HCEC 1CT (cell line): ENCODE measurements at regions not wholly inside any gene's neighbourhood (a gene's known extent, or its start where the extent isn't known, plus 50 kb on each side); places are given as distances from the start of the nearest gene placed in this dataset.
"Not testable (repeated sequence)": the region's sequence is repeated elsewhere in the genome, so short reads cannot be mapped to it uniquely, and the experiment has no call there.

ENCODE experiments used
- DNase-seq: peaks from one replicate; pipeline ENCODE4 v3.0.0-alpha.2; 2017

DNA sequence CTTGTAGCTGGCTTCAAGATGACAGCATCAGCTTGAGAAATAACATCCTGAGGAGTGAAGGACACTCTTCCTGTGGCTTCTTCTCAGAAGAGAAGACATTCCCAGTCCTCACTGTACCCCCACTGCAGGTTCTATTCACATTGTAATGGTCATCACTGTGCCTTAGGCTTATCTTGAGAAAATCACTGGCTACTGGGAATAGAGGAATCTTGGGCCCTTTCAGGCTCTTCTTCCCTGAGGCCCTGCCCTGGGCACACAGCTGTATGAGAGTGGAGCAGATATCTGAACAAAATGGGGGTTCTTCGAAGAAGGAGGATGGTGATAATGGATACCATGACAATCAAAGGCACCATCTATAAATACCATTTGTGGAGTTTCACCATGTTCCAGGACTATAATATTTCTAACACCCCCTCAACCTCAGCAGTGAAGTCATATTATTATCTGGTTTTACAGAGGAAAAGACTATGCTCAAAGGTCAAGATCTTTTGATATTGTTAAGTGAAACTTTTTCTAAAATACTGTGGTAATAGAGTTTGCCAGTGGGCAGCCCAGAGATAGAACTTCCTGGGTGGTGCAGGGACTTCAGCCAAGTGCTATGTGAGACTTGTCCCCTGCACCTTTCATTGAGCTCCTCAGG, 143.1 kb upstream of the KCNE2 start:
- DNase-seq = no peak

GRCh38 chr21:34221331-34222030, 142.3 kb upstream of the KCNE2 start:
- DNase-seq = no peak

DNA sequence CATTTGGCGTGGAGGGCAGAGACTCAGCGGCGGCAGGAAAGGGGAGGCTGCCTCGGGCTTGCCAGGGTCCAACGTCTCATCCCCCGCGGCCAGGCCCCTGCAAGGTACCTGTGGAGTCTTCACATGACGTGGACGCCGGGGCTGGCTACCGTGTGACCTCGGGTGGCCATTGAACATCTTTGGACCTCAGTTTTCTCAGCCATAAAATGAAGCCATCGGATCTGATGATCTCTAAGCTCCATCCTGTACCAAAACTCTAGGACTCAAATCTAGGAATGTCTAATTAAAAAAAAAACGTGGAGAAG, 141.8 kb upstream of the KCNE2 start:
- DNase-seq = no peak

DNA sequence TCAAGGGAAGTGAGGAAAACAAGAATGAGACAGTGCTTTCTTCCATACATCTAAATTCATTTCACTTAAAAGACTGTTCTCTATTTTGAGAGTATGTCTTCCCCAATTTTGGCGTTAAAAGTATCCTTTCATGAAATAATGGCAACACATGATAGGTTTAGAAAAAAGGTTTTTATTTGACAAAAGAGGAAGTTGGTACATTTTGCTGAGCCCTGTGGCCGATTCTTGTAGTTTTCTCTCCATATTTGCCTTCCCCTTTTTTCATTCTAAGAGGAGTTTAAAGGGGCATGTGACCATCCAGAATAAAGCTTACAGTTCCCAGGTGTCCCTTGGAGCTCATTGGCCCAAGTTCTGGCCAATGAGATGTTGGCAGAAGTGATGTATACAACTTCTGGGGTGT, 140.4 kb upstream of the KCNE2 start:
- no peak for DNase-seq

GRCh38 chr21:34227386-34227852, 136.4 kb upstream of the KCNE2 start:
- no peak for DNase-seq

DNA sequence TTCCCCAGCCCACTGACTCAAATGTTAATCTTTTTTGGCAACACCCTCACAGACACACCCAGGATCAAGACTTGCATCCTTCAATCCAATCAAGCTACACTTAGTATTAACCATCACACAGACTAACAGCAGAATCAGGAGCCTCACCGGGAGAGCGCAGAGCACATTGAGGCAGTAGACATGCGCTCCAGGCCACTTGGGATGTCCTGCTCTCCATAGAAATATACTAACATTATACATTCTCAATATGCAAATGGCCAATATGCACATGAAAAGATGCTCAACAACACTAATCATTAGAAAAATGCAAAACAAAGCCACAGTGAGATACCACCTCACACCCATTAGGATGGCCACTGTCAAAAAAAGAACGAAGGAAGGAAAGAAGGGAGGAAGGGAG, 135.0 kb upstream of the KCNE2 start:
- DNase-seq = no peak

DNA sequence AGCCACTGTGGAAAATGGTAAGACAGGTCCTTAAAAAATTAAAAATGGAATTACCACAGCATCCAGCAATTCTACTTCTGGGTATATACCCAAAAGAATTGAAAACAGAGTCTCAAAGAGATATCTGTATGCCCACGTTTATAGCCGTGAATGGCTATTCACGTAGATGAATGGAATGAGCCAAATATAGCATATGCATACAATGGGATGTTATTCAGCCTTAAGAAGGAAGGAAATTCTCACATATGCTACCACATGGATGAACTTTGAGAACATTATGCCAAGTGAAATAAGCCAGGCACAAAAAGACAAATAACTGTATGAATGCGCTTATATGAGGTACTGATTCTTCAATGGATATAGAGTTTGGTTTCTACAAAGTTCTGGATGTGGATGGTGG, 134.5 kb upstream of the KCNE2 start:
- no peak for DNase-seq

- DNase-seq = not testable (repeated sequence)
These were observed 130.1 kb upstream of the KCNE2 start for GRCh38 chr21:34233741-34234140.

- no peak for DNase-seq
These were observed 128.3 kb upstream of the KCNE2 start for GRCh38 chr21:34235514-34235913.

GRCh38 chr21:34242973-34243372, 120.8 kb upstream of the KCNE2 start:
- no peak for DNase-seq

DNA sequence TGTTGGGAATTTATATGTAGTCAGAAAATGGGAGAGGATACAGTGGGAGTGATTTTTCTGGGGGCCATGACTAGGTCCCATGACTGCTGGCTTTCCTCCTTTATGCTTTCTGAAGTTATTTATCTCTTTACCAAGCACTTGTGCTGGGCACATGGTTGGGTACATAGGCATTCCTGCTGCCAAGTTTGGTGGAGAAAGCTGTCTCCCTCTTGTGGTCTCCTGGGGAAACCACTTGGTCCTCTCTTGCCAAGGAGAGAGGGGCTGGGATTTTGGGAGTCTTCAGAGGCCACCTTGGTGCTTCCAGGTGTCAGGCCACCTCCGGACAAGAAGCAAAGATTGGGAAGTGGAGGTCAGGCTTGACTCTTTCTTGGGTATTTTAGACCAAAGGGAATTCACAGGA, 120.2 kb upstream of the KCNE2 start:
- peak; percentile 11 for DNase-seq

- no peak for DNase-seq
These were observed 111.1 kb upstream of the KCNE2 start for GRCh38 chr21:34252751-34253150.

DNA sequence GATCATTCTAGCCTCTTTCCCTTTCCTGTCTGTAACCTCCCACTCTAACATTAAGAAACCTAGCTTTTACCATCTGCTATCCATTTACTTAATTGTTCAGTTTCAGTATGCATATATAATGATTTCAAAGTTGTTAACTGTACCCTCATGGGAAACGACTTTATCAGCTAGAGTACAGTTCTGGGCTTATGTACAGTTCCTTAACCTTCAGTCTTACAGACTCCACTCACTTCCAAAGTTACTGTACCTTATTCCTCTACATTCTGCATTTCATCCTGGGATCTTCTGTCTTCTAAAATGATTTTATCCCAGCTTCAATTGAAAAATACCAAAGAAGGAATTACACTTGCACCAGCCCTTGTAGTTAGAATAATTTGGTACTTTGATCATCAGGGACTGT, 108.7 kb upstream of the KCNE2 start:
- DNase-seq = no peak

GRCh38 chr21:34260277-34261008, 103.4 kb upstream of the KCNE2 start:
- DNase-seq = no peak

GRCh38 chr21:34261841-34262468, 101.9 kb upstream of the KCNE2 start:
- no peak for DNase-seq

DNA sequence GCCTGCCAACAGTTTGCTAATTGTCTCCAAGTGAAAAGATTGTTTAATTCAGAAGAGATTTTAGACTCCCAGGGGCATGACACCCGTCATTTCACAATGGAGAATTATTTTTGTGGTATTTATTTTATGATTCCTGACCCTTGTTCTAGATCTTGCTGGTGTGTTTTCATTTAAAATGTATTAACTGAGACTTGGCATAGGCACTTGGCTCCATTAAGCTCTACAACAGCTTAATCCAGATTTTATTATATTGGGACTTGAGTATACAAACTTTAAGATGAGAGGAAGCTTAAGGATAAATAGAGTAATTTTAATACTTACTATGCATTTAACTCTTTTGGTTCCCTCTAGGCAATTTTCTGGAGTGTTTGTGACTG, 101.3 kb upstream of the KCNE2 start:
- DNase-seq = no peak

GRCh38 chr21:34263629-34264028, 100.2 kb upstream of the KCNE2 start:
- no peak for DNase-seq

- no peak for DNase-seq
These were observed 97.5 kb upstream of the KCNE2 start for GRCh38 chr21:34266351-34266750.

GRCh38 chr21:34268493-34268892, 95.3 kb upstream of the KCNE2 start:
- DNase-seq = no peak

DNA sequence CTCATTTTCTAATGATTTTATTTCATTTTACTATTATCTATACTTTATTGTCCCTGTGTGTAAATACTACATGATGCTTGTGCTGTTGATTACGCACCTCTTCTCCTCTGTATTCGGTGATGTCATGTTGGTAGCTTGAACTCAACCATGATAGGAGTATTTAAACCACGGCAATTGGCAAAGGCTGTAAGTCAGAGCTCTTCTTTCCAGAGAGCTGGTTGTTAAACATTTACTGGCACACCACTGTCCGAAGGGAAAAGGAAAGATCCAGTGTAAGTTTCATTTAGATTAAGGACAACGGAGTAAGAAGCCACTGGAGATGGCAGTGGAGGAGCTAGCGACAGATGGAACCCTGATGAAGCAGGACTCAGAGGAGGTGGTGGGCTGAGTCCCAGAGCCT, 93.4 kb upstream of the KCNE2 start:
- no peak for DNase-seq

DNA sequence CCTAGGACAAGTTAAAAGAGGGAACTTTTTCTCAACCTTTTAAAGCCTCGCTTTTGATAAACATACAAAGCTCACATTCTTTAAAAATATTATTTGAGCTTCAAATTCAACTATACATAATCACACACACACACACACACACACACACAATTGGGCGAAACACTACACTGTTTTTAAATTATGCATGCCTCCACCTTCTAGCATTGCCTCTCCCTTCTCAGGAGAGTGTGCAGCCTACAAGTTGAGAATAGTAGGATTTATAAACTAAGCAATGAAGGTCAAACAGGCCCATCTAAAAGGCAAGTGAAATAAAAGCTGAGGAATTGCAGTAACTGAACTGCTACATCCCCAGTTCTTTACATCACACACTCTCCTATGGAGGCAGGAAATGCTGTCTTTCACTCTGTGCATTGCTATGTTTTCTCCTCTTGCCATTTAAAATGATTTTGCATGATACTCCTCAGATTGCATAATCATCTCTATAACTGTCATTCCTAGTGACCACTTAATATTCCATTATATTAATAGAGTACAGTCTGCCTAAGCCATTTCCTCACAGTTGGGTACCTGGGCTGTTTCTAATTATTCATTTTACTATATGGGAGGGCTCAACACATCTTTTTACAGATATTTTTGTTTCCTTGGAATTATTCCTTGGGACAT, 92.5 kb upstream of the KCNE2 start:
- no peak for DNase-seq

DNA sequence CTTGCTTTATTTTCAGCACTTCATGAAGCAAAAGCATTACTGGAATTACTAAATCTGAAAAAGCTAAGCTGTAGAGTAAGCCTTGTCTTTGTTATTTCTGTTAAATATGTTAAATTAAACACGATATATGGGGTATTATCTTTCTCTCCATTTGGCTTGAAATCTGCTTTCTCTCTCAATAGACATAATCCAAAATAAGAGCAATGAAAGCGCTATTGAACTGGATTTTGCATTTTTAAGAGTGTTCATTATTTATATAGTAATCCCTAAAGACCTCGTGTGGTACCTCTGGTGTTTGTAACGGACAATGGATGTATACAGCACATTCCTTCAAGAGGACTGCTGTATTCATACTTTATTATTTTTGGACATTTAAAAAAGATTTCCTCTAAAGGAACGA, 91.5 kb upstream of the KCNE2 start:
- no peak for DNase-seq

DNA sequence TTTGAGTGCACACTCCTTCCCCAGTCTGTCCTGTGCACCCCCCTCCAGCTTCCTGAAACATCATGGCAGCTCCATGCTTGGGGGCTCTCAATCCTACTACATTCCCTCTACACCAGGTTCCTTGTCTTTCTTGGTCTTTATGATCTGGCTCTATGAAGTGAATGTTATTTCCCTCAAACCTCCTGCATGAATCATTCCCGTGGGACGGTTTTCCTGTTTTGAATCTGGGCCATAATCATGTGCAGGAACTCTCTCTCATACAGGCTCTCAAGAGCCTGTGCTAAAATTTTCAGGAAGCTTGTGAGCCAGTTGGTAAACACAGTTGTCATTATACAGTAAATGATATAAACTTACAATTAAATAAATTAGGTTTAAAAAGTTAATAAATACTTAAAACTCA, 89.8 kb upstream of the KCNE2 start:
- no peak for DNase-seq
